Esophagus squamous epithelium (tissue), 4 donors: ENCODE measurements at regions not wholly inside any gene's neighbourhood (a gene's known extent, or its start where the extent isn't known, plus 50 kb on each side); places are given as distances from the start of the nearest gene placed in this dataset.

ENCODE experiments used
- POLR2A ChIP-seq, 4 donors: fragments of 450-650 bp; IDR thresholded peaks; one replicate each; pipeline ENCODE4 v1.6.1; 2017; ENCODE audit warnings: antibody characterized with exemption in 4 of 4, mild to moderate bottlenecking in 4 of 4, moderate library complexity in 3 of 4
- TF ChIP-seq, protein P1 (sequence below), 6 experiments: fragments of 450-650 bp in 4 of 6; fragments of 200-600 bp in 2 of 6; sonication (generic) in 2 of 6; IDR thresholded peaks; one replicate each; pipeline ENCODE4 v1.5.1; 2016 to 2019; ENCODE audit warnings: antibody characterized with exemption in 6 of 6, mild to moderate bottlenecking in 4 of 6, moderate library complexity in 4 of 6

DNA sequence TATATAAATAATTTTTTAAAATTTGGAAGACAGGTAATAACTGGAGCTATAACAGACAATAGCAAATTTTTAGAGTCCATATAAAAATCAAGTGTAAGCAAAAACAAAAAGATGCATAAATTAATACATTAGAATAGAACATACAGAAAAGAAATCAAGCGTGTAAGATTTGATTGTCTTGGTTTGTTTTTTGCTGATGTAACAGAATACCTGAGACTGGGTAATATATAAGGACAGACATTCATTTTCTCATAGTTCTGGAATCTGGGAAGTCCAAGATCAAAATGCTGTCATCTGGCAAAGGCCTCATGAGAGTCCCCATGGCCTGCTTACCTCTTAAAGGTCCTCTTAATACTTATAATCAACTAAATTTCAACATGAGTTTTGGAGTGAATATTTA lies 1010.1 kb downstream of the CDH18 start:
- TF ChIP-seq, protein P1, sequence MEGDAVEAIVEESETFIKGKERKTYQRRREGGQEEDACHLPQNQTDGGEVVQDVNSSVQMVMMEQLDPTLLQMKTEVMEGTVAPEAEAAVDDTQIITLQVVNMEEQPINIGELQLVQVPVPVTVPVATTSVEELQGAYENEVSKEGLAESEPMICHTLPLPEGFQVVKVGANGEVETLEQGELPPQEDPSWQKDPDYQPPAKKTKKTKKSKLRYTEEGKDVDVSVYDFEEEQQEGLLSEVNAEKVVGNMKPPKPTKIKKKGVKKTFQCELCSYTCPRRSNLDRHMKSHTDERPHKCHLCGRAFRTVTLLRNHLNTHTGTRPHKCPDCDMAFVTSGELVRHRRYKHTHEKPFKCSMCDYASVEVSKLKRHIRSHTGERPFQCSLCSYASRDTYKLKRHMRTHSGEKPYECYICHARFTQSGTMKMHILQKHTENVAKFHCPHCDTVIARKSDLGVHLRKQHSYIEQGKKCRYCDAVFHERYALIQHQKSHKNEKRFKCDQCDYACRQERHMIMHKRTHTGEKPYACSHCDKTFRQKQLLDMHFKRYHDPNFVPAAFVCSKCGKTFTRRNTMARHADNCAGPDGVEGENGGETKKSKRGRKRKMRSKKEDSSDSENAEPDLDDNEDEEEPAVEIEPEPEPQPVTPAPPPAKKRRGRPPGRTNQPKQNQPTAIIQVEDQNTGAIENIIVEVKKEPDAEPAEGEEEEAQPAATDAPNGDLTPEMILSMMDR (IDR thresholded peaks at IDR 0.05), result no peak
- TF ChIP-seq POLR2A (IDR thresholded peaks at IDR 0.05), result no peak
